IMR-90 (cell line): ENCODE measurements at regions not wholly inside any gene's neighbourhood (a gene's known extent, or its start where the extent isn't known, plus 50 kb on each side); places are given as distances from the start of the nearest gene placed in this dataset.

ENCODE experiments used
- ATAC-seq: fragments of 200-7000 bp; cut with Tn5 transposase; 2 replicates; pipeline ENCODE4 v1.9.1; 2020; ENCODE audit warnings: low read depth, mild to moderate bottlenecking, moderate library complexity
- BruUV-seq: library from RNA; stranded (reverse); fragments of 400-500 nt; replicated peaks from 2 replicates; lab custom pipeline; 2021; lab: Mats Ljungman, UMichigan
- CTCF ChIA-PET: fragments of 300-600 bp; formaldehyde crosslinking; extraction: SDS; loops from one replicate; lab custom pipeline; 2021; ENCODE audit warnings: antibody characterized with exemption; lab: Yijun Ruan, JAX
- POLR2A ChIA-PET: fragments of 300-600 bp; sonication (Branson Sonifier 250); formaldehyde crosslinking; loops from one replicate; lab custom pipeline; 2022; ENCODE audit warnings: antibody characterized with exemption; ENCODE audit not compliant: unreplicated experiment; lab: Charles Lee
- DNase-seq: peaks from one replicate; pipeline ENCODE4 v3.0.0; 2013
- H2AFZ ChIP-seq: replicated peaks from 2 replicates; pipeline ENCODE3; 2013; ENCODE audit warnings: low read length, mild to moderate bottlenecking; ENCODE audit not compliant: poor library complexity
- H2AK5ac ChIP-seq: 2 replicates; pipeline ENCODE4 v1.6.1; 2013; ENCODE audit warnings: low read depth, low read length, inconsistent platforms
- H2AK9ac ChIP-seq: replicated peaks from 2 replicates; pipeline ENCODE3; 2013; ENCODE audit warnings: mild to moderate bottlenecking, low read depth, low read length, moderate library complexity; ENCODE audit not compliant: poor library complexity
- H2BK120ac ChIP-seq: 2 replicates; pipeline ENCODE4 v1.6.1; 2013; ENCODE audit warnings: low read depth, low read length, inconsistent platforms
- H2BK15ac ChIP-seq: 3 replicates; pipeline ENCODE4 v1.6.1; 2013; ENCODE audit warnings: low read depth, low read length, inconsistent platforms
- H2BK20ac ChIP-seq: 2 replicates; pipeline ENCODE4 v1.6.1; 2013; ENCODE audit warnings: low read depth, mild to moderate bottlenecking, inconsistent platforms, low read length, moderate library complexity
- H2BK5ac ChIP-seq: 2 replicates; pipeline ENCODE4 v1.6.1; 2013; ENCODE audit warnings: mild to moderate bottlenecking, low read depth, low read length, inconsistent platforms; ENCODE audit not compliant: poor library complexity, severe bottlenecking
- H3K14ac ChIP-seq: replicated peaks from 2 replicates; pipeline ENCODE4 v1.6.1; 2013; ENCODE audit warnings: low read depth, low read length, inconsistent platforms
- H3K18ac ChIP-seq: 2 replicates; pipeline ENCODE4 v1.6.1; 2013; ENCODE audit warnings: low read depth, low read length, control low read depth
- H3K23ac ChIP-seq: 2 replicates; pipeline ENCODE4 v1.6.1; 2013; ENCODE audit warnings: low read depth, low read length, inconsistent platforms
- H3K27ac ChIP-seq: 2 replicates; pipeline ENCODE4 v1.5.1; 2013; ENCODE audit warnings: mild to moderate bottlenecking, control low read depth, low read length; ENCODE audit not compliant: insufficient read depth
- H3K27me3 ChIP-seq: 2 replicates; pipeline ENCODE4 v1.6.1; 2013; ENCODE audit warnings: low read length; ENCODE audit not compliant: control insufficient read depth, insufficient read depth
- H3K36me3 ChIP-seq: 2 replicates; pipeline ENCODE4 v1.6.1; 2013; ENCODE audit warnings: low read length, mixed read lengths; ENCODE audit not compliant: control insufficient read depth, insufficient read depth
- H3K4ac ChIP-seq: 2 replicates; pipeline ENCODE4 v1.6.1; 2013; ENCODE audit warnings: low read depth, low read length, inconsistent platforms
- H3K4me1 ChIP-seq: 2 replicates; pipeline ENCODE4 v1.6.1; 2013; ENCODE audit warnings: low read length, mixed read lengths; ENCODE audit not compliant: control insufficient read depth, insufficient read depth
- H3K4me2 ChIP-seq: 2 replicates; pipeline ENCODE4 v1.6.1; 2013; ENCODE audit warnings: low read depth, mild to moderate bottlenecking, control low read depth, low read length, moderate library complexity
- H3K4me3 ChIP-seq: 2 replicates; pipeline ENCODE4 v1.5.1; 2013; ENCODE audit warnings: low read depth, mild to moderate bottlenecking, control low read depth, low read length, moderate library complexity; ENCODE audit not compliant: insufficient read depth
- H3K56ac ChIP-seq: 2 replicates; pipeline ENCODE4 v1.6.1; 2013; ENCODE audit warnings: low read length, inconsistent platforms; ENCODE audit not compliant: insufficient read depth; ENCODE audit errors: extremely low read depth
- H3K79me1 ChIP-seq, 2 experiments: 2 replicates each; pipeline ENCODE4 v1.6.1; 2013; ENCODE audit warnings: low read length in 2 of 2, inconsistent platforms in 1 of 2, low read depth in 1 of 2
- H3K9ac ChIP-seq: 2 replicates; pipeline ENCODE4 v1.6.1; 2013; ENCODE audit warnings: low read depth, low read length, control low read depth
- H3K9me1 ChIP-seq: 2 replicates; pipeline ENCODE4 v1.6.1; 2013; ENCODE audit warnings: low read length, inconsistent platforms; ENCODE audit not compliant: insufficient read depth
- H3K9me3 ChIP-seq: 2 replicates; pipeline ENCODE4 v1.6.1; 2013; ENCODE audit warnings: low read length; ENCODE audit not compliant: control insufficient read depth, insufficient read depth
- H4K20me1 ChIP-seq: 2 replicates; pipeline ENCODE4 v1.6.1; 2013; ENCODE audit warnings: low read length, inconsistent platforms; ENCODE audit not compliant: insufficient read depth
- H4K5ac ChIP-seq: 2 replicates; pipeline ENCODE4 v1.6.1; 2013; ENCODE audit warnings: mild to moderate bottlenecking, low read depth, low read length, control low read depth
- H4K8ac ChIP-seq, 2 experiments: 2 replicates each; pipeline ENCODE4 v1.6.1; 2013; ENCODE audit warnings: low read depth in 2 of 2, low read length in 2 of 2, control low read depth in 1 of 2, inconsistent platforms in 1 of 2
- H4K91ac ChIP-seq: 2 replicates; pipeline ENCODE4 v1.6.1; 2013; ENCODE audit warnings: low read depth, low read length, inconsistent platforms; ENCODE audit not compliant: insufficient read depth
- NFE2L2 ChIP-seq: fragments of 150-350 bp; IDR thresholded peaks from 2 replicates; pipeline ENCODE4 v1.6.1; 2016; ENCODE audit warnings: low read depth, mild to moderate bottlenecking, low read length
- RAD21 ChIP-seq: IDR thresholded peaks from 2 replicates; pipeline ENCODE4 v1.6.1; 2012; ENCODE audit warnings: low read length, improper control_type of control experiment
- WGBS, 2 experiments: methylation state at CpG; one replicate each; pipeline versions ENCODE4 v1.1.5 to v1.1.7; 2013; ENCODE audit warnings: missing lambda C conversion rate in 2 of 2; ENCODE audit not compliant: insufficient read length in 1 of 2; ENCODE audit errors: extremely low coverage in 2 of 2; 5-methylcytosine and 5-hydroxymethylcytosine counted together
- dilution Hi-C: fragments of 300-500 bp; cut with HindIII; formaldehyde crosslinking; loops from one replicate; pipeline ENCODE4 v1.14.3; 2018; ENCODE audit warnings: low sequenced_read_pairs; ENCODE audit not compliant: unreplicated experiment
- in situ Hi-C: fragments of 300-500 bp; cut with MboI; formaldehyde crosslinking; loops from 3 replicates; pipeline ENCODE4 v1.14.3; 2019; ENCODE audit warnings: low sequenced_read_pairs, inconsistent platforms, mixed read lengths
- intact Hi-C: fragments of 100-400 bp; cut with micrococcal nuclease; formaldehyde crosslinking; loops from 2 replicates; pipeline ENCODE4 v1.10.0; 2022

DNA sequence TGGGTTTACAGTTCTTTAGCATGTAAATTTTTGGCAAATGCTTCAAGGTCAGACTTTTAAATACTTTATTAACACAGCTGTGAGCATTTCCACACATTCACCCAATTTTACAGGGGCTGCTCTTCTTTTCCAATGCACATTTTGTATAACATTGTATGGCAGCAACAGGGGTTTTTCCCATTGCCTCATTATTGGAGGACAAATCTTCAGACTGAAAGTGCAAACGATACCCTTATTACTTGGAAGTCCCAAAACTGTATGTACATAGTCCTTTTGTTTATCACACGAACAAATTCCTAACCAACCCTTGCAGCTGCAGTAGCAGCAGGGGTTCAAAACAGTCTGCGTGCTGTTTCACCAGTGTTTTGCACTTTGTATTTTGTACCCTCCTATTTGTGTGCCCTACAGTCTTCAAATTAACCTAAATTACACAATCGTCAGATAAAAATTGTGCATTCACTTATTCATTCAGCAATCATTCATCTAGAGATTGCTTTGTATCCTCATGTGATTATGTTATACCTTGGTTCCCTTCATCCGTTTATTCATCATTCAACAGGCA lies 330.7 kb upstream of the RASGEF1B start:
- no peak overlapping the region for H3K18ac ChIP-seq
- H2AK5ac ChIP-seq = no peak overlapping the region
- H2BK20ac ChIP-seq = no peak overlapping the region
- H3K14ac ChIP-seq = no peak overlapping the region
- H3K27me3 ChIP-seq = no peaks in the 10 kb centered on the region
- BruUV-seq = no TSS peak
- H4K91ac ChIP-seq = no peak overlapping the region
- WGBS, 2 experiments = 50% methylated on average over 1 of the region's 5 CpGs; no CpG with 5 or more reads in 1 of the 2 experiments
- no peak overlapping the region for H3K27ac ChIP-seq
- DNase-seq (no peak), ATAC-seq (no peak)
- no peaks in the 10 kb centered on the region for H3K36me3 ChIP-seq
- no peaks in the 10 kb centered on the region for H3K9me3 ChIP-seq
- H2AFZ ChIP-seq = no peak overlapping the region
- H4K20me1 ChIP-seq = no peaks in the 10 kb centered on the region
- dilution Hi-C loops = no loop called here
- intact Hi-C loops = no loop called here
- H3K56ac ChIP-seq = no peak overlapping the region
- no peak overlapping the region for H3K4ac ChIP-seq
- no peaks in the 10 kb centered on the region for H3K9me1 ChIP-seq
- TF ChIP-seq RAD21 (no peak), NFE2L2 (no peak)
- no peak overlapping the region for H3K4me2 ChIP-seq
- H3K4me1 ChIP-seq = no peaks in the 10 kb centered on the region
- H2BK120ac ChIP-seq = no peak overlapping the region
- no peak overlapping the region for H3K23ac ChIP-seq
- H2BK5ac ChIP-seq = no peak overlapping the region
- in situ Hi-C loops = no loop called here
- ChIA-PET CTCF (no interaction called here), POLR2A (no interaction called here)
- no peak overlapping the region for H3K9ac ChIP-seq
- H3K79me1 ChIP-seq = no peaks in the 10 kb centered on the region
- H2AK9ac ChIP-seq = no peak overlapping the region
- no peak overlapping the region for H2BK15ac ChIP-seq
- no peak overlapping the region for H3K4me3 ChIP-seq
- H4K5ac ChIP-seq = no peak overlapping the region
- H4K8ac ChIP-seq = no peak overlapping the region
